HEK293 (cell line): ENCODE measurements at regions not wholly inside any gene's neighbourhood (a gene's known extent, or its start where the extent isn't known, plus 50 kb on each side); places are given as distances from the start of the nearest gene placed in this dataset.

Source experiments
- CTCF ChIA-PET: fragments of 350-600 bp; formaldehyde crosslinking; extraction: SDS; loops from one replicate; lab custom pipeline; 2021; ENCODE audit warnings: antibody characterized with exemption; lab: Yijun Ruan, JAX
- POLR2A ChIA-PET: fragments of 300-600 bp; formaldehyde crosslinking; extraction: SDS; loops from one replicate; lab custom pipeline; 2020; ENCODE audit warnings: antibody characterized with exemption, inconsistent platforms; lab: Yijun Ruan, JAX
- H3K27ac ChIP-seq: fragments of 200-500 bp; sonication (Bioruptor generic); 2 replicates; pipeline ENCODE4 v1.5.1; 2014; ENCODE audit warnings: low read depth, low read length, control low read depth, inconsistent platforms; ENCODE audit errors: extremely low read depth
- H3K36me3 ChIP-seq, 2 experiments: fragments of 200-500 bp in 1 of 2; sonication (Bioruptor generic) in 1 of 2; 1 replicate in 1 of 2; 2 replicates in 1 of 2; pipeline ENCODE4 v1.5.1; 2014 to 2017; ENCODE audit warnings: inconsistent platforms in 2 of 2, low read length in 2 of 2; ENCODE audit not compliant: control insufficient read depth in 2 of 2, insufficient read depth in 1 of 2
- H3K4me1 ChIP-seq: fragments of 200-500 bp; sonication (Bioruptor generic); 2 replicates; pipeline ENCODE4 v1.5.1; 2014; ENCODE audit warnings: mild to moderate bottlenecking, low read length, inconsistent platforms; ENCODE audit not compliant: control insufficient read depth, insufficient read depth
- H3K4me3 ChIP-seq: 2 replicates; pipeline ENCODE4 v1.5.1; 2011; ENCODE audit warnings: low read depth, mild to moderate bottlenecking, control low read depth, low read length, moderate library complexity
- H3K9me3 ChIP-seq: fragments of 200-500 bp; sonication (Bioruptor generic); 2 replicates; pipeline ENCODE4 v1.5.1; 2014; ENCODE audit warnings: low read depth, low read length, inconsistent platforms; ENCODE audit not compliant: control insufficient read depth, insufficient read depth
- HOXA7 ChIP-seq: sonication (generic); formaldehyde crosslinking; IDR thresholded peaks from 2 replicates; pipeline ENCODE4 v1.8.1; 2022; ENCODE audit warnings: missing genetic modification reagents, borderline replicate concordance
- REPIN1 ChIP-seq: fragments of 450-650 bp; formaldehyde crosslinking; IDR thresholded peaks from 2 replicates; pipeline ENCODE4 v1.5.1; 2017; ENCODE audit warnings: missing biosample characterization, missing genetic modification characterization, low read depth
- ZBTB1 ChIP-seq: fragments of 450-650 bp; formaldehyde crosslinking; IDR thresholded peaks from 2 replicates; pipeline ENCODE4 v1.5.1; 2016; ENCODE audit warnings: missing biosample characterization, missing genetic modification characterization
- ZBTB10 ChIP-seq: fragments of 450-650 bp; formaldehyde crosslinking; IDR thresholded peaks from 2 replicates; pipeline ENCODE4 v1.5.1; 2016; ENCODE audit warnings: missing biosample characterization, missing genetic modification characterization
- ZBTB21 ChIP-seq: fragments of 450-650 bp; formaldehyde crosslinking; IDR thresholded peaks from 2 replicates; pipeline ENCODE4 v1.5.1; 2017; ENCODE audit warnings: missing biosample characterization, missing genetic modification characterization
- ZBTB8A ChIP-seq: fragments of 450-650 bp; formaldehyde crosslinking; IDR thresholded peaks from 2 replicates; pipeline ENCODE4 v1.5.1; 2016; ENCODE audit warnings: missing biosample characterization, missing genetic modification characterization
- ZFHX2 ChIP-seq: fragments of 450-650 bp; formaldehyde crosslinking; conservative IDR thresholded peaks from 2 replicates; pipeline ENCODE4 v1.5.1; 2016; ENCODE audit warnings: missing biosample characterization, missing genetic modification characterization
- ZFP3 ChIP-seq: fragments of 450-650 bp; formaldehyde crosslinking; IDR thresholded peaks from 2 replicates; pipeline ENCODE4 v1.5.1; 2016; ENCODE audit warnings: low read depth, missing biosample characterization, missing genetic modification characterization
- ZFP69B ChIP-seq: fragments of 450-650 bp; formaldehyde crosslinking; IDR thresholded peaks from 2 replicates; pipeline ENCODE4 v1.5.1; 2016; ENCODE audit warnings: missing biosample characterization, missing genetic modification characterization
- ZNF114 ChIP-seq: fragments of 450-650 bp; formaldehyde crosslinking; IDR thresholded peaks from 2 replicates; pipeline ENCODE4 v1.5.0; 2017; ENCODE audit warnings: missing biosample characterization, missing genetic modification characterization
- ZNF121 ChIP-seq: fragments of 450-650 bp; formaldehyde crosslinking; IDR thresholded peaks from 2 replicates; pipeline ENCODE4 v1.5.1; 2016; ENCODE audit warnings: missing biosample characterization, missing genetic modification characterization
- ZNF155 ChIP-seq: fragments of 450-650 bp; formaldehyde crosslinking; IDR thresholded peaks from 2 replicates; pipeline ENCODE4 v1.5.1; 2016; ENCODE audit warnings: missing biosample characterization, missing genetic modification characterization
- ZNF175 ChIP-seq: fragments of 450-650 bp; formaldehyde crosslinking; IDR thresholded peaks from 2 replicates; pipeline ENCODE4 v1.5.1; 2016; ENCODE audit warnings: missing biosample characterization, missing genetic modification characterization
- ZNF19 ChIP-seq: fragments of 450-650 bp; formaldehyde crosslinking; IDR thresholded peaks from 2 replicates; pipeline ENCODE4; 2016; ENCODE audit warnings: missing biosample characterization, missing genetic modification characterization, low read depth
- ZNF211 ChIP-seq: fragments of 450-650 bp; formaldehyde crosslinking; IDR thresholded peaks from 2 replicates; pipeline ENCODE4 v1.5.1; 2016; ENCODE audit warnings: low read depth, missing biosample characterization, missing genetic modification characterization
- ZNF214 ChIP-seq: fragments of 450-650 bp; formaldehyde crosslinking; IDR thresholded peaks from 2 replicates; pipeline ENCODE4 v1.5.1; 2017; ENCODE audit warnings: missing biosample characterization, mild to moderate bottlenecking, missing genetic modification characterization, borderline replicate concordance
- ZNF350 ChIP-seq: fragments of 450-650 bp; formaldehyde crosslinking; IDR thresholded peaks from 2 replicates; pipeline ENCODE4 v1.5.0; 2017; ENCODE audit warnings: missing biosample characterization, mild to moderate bottlenecking, missing genetic modification characterization
- ZNF366 ChIP-seq: fragments of 450-650 bp; formaldehyde crosslinking; conservative IDR thresholded peaks from 2 replicates; pipeline ENCODE4 v1.5.1; 2016; ENCODE audit warnings: missing biosample characterization, missing genetic modification characterization
- ZNF514 ChIP-seq: fragments of 450-650 bp; formaldehyde crosslinking; IDR thresholded peaks from 2 replicates; pipeline ENCODE4 v1.5.1; 2016; ENCODE audit warnings: missing biosample characterization, missing genetic modification characterization
- ZNF529 ChIP-seq: fragments of 450-650 bp; formaldehyde crosslinking; IDR thresholded peaks from 2 replicates; pipeline ENCODE4 v1.5.1; 2017; ENCODE audit warnings: missing genetic modification characterization, missing biosample characterization; ENCODE audit not compliant: insufficient replicate concordance
- ZNF621 ChIP-seq: fragments of 450-650 bp; formaldehyde crosslinking; IDR thresholded peaks from 2 replicates; pipeline ENCODE4 v1.5.1; 2017; ENCODE audit warnings: missing biosample characterization, missing genetic modification characterization
- ZNF660 ChIP-seq: fragments of 450-650 bp; IDR thresholded peaks from 2 replicates; pipeline ENCODE4 v1.5.1; 2018; ENCODE audit warnings: missing biosample characterization, mild to moderate bottlenecking, missing genetic modification characterization
- ZNF707 ChIP-seq: fragments of 450-650 bp; formaldehyde crosslinking; IDR thresholded peaks from 2 replicates; pipeline ENCODE4 v1.5.1; 2016; ENCODE audit warnings: missing biosample characterization, missing genetic modification characterization
- ZNF776 ChIP-seq: fragments of 450-650 bp; formaldehyde crosslinking; IDR thresholded peaks from 2 replicates; pipeline ENCODE4 v1.5.0; 2017; ENCODE audit warnings: missing biosample characterization, missing genetic modification characterization, borderline replicate concordance
- ZNF785 ChIP-seq: fragments of 450-650 bp; formaldehyde crosslinking; IDR thresholded peaks from 2 replicates; pipeline ENCODE4 v1.5.1; 2016; ENCODE audit warnings: missing biosample characterization, missing genetic modification characterization
- ZNF791 ChIP-seq: fragments of 450-650 bp; formaldehyde crosslinking; IDR thresholded peaks from 2 replicates; pipeline ENCODE4 v1.5.1; 2016; ENCODE audit warnings: missing biosample characterization, missing genetic modification characterization
- ZSCAN18 ChIP-seq: fragments of 450-650 bp; formaldehyde crosslinking; IDR thresholded peaks from 2 replicates; pipeline ENCODE4 v1.5.1; 2016; ENCODE audit warnings: missing biosample characterization, missing genetic modification characterization
- TF ChIP-seq, protein P1 (sequence below): fragments of 450-650 bp; formaldehyde crosslinking; IDR thresholded peaks from 2 replicates; pipeline ENCODE4 v1.5.1; 2016; ENCODE audit warnings: missing biosample characterization, missing genetic modification characterization

DNA sequence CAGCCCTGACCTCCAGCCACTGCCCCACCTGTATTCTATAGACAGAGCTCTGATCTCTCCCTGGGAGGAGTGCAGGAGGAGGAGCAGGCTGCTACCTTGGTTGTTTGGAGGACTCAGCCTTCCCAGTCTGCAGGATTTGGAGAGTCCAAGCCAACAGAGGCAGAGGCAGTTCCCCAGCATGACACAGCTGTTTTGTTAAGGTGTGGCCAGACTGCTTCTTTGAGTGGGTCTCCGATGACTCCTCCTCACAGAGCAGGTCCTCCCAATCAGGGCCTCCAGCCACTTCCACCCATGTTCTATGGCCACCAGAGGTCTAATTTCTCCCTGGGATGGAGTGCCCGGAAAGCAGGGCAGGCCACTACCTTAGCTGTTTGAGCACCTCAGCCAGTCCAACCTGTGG is 203.5 kb downstream of the HACE1 start:
- TF ChIP-seq ZNF621 (tag by site-specific recombination) (no peak), ZNF155 (no peak), ZBTB1 (tag by site-specific recombination) (no peak), ZBTB8A (tag by site-specific recombination) (no peak), ZNF350 (no peak), ZNF175 (tag by site-specific recombination) (no peak), ZNF19 (tag by site-specific recombination) (no peak), ZNF791 (tag by site-specific recombination) (no peak), ZNF785 (tag by site-specific recombination) (no peak), ZNF211 (tag by site-specific recombination) (no peak), HOXA7 (CRISPR knock-in tag) (no peak), ZNF660 (tag by site-specific recombination) (no peak), ZNF529 (no peak), REPIN1 (no peak), ZNF707 (no peak), ZNF514 (tag by site-specific recombination) (no peak), ZFP3 (tag by site-specific recombination) (no peak), ZFP69B (tag by site-specific recombination) (no peak), ZNF214 (tag by site-specific recombination) (no peak), ZNF776 (tag by site-specific recombination) (no peak)
- no peak overlapping the region for H3K27ac ChIP-seq
- no peaks in the 10 kb centered on the region for H3K9me3 ChIP-seq
- ChIA-PET POLR2A (no interaction called here), CTCF (no interaction called here)
- no peaks in the 10 kb centered on the region for H3K4me1 ChIP-seq
- H3K4me3 ChIP-seq: no peak overlapping the region
- no peaks in the 10 kb centered on the region for H3K36me3 ChIP-seq

GRCh38 chr6:104653781-104654180 is 205.9 kb downstream of the HACE1 start:
- H3K9me3 ChIP-seq: no peaks in the 10 kb centered on the region
- TF ChIP-seq ZBTB10 (no peak), ZSCAN18 (tag by site-specific recombination) (no peak), ZBTB21 (no peak), ZNF121 (tag by site-specific recombination) (no peak), ZNF114 (tag by site-specific recombination) (no peak), ZFHX2 (no peak), ZNF366 (no peak)
- TF ChIP-seq, protein P1, sequence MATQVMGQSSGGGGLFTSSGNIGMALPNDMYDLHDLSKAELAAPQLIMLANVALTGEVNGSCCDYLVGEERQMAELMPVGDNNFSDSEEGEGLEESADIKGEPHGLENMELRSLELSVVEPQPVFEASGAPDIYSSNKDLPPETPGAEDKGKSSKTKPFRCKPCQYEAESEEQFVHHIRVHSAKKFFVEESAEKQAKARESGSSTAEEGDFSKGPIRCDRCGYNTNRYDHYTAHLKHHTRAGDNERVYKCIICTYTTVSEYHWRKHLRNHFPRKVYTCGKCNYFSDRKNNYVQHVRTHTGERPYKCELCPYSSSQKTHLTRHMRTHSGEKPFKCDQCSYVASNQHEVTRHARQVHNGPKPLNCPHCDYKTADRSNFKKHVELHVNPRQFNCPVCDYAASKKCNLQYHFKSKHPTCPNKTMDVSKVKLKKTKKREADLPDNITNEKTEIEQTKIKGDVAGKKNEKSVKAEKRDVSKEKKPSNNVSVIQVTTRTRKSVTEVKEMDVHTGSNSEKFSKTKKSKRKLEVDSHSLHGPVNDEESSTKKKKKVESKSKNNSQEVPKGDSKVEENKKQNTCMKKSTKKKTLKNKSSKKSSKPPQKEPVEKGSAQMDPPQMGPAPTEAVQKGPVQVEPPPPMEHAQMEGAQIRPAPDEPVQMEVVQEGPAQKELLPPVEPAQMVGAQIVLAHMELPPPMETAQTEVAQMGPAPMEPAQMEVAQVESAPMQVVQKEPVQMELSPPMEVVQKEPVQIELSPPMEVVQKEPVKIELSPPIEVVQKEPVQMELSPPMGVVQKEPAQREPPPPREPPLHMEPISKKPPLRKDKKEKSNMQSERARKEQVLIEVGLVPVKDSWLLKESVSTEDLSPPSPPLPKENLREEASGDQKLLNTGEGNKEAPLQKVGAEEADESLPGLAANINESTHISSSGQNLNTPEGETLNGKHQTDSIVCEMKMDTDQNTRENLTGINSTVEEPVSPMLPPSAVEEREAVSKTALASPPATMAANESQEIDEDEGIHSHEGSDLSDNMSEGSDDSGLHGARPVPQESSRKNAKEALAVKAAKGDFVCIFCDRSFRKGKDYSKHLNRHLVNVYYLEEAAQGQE: no peak
- H3K27ac ChIP-seq: no peak overlapping the region
- ChIA-PET POLR2A (no interaction called here), CTCF (interaction anchor here (0.5 kb wide), 1 partner anchor 31 kb away, joined by 3 read pairs; no protein-coding TSS in a partner anchor)
- H3K36me3 ChIP-seq: no peaks in the 10 kb centered on the region
- H3K4me1 ChIP-seq: no peaks in the 10 kb centered on the region
- H3K4me3 ChIP-seq: no peak overlapping the region
